ENCODE measurements at regions not wholly inside any gene's neighbourhood (a gene's known extent, or its start where the extent isn't known, plus 50 kb on each side); places are given as distances from the start of the nearest gene placed in this dataset.

DNA sequence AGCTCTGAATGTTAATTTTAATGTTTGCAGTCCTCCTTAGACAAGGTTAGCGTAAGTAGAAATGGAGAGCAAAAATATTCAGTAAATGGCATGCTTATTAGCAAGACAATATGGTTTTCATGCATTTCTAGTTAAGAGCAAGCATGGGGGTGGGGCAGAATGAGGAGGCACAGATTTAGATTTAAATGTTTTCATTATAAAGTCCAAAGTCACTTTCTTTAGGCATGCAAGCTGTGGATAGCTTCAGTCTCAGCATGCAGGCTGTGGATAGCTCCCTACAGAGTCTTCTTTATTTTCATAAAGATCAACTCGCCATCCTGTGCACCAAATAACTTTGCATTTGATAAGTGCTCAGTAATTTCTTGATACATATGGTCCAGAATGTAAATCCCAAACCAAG, 1294.5 kb upstream of the ADGRL2 start:
- no peak overlapping the region for H3K27ac ChIP-seq (replicated peaks)
- no peaks in the 10 kb centered on the region for H3K36me3 ChIP-seq
- intact Hi-C loops (cut with micrococcal nuclease) = no loop called here
- peaks cover 5% of the 10 kb centered on the region for H3K9me3 ChIP-seq (replicated peaks)
- TF ChIP-seq, protein P1, sequence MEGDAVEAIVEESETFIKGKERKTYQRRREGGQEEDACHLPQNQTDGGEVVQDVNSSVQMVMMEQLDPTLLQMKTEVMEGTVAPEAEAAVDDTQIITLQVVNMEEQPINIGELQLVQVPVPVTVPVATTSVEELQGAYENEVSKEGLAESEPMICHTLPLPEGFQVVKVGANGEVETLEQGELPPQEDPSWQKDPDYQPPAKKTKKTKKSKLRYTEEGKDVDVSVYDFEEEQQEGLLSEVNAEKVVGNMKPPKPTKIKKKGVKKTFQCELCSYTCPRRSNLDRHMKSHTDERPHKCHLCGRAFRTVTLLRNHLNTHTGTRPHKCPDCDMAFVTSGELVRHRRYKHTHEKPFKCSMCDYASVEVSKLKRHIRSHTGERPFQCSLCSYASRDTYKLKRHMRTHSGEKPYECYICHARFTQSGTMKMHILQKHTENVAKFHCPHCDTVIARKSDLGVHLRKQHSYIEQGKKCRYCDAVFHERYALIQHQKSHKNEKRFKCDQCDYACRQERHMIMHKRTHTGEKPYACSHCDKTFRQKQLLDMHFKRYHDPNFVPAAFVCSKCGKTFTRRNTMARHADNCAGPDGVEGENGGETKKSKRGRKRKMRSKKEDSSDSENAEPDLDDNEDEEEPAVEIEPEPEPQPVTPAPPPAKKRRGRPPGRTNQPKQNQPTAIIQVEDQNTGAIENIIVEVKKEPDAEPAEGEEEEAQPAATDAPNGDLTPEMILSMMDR (IDR thresholded peaks at IDR 0.05; ENCODE audit: borderline replicate concordance) = no peak
- no peaks in the 10 kb centered on the region for H3K27me3 ChIP-seq (ENCODE audit: low read depth)
- H3K4me1 ChIP-seq = no peaks in the 10 kb centered on the region
- no peak for DNase-seq
- no peak overlapping the region for H3K4me3 ChIP-seq

- Histone ChIP-seq H3K36me3 (no peaks in the 10 kb centered on the region), H3K4me3 (no peak overlapping the region), H3K4me1 (no peaks in the 10 kb centered on the region), H3K9me3 (replicated peaks) (peaks cover 9% of the 10 kb centered on the region), H3K27me3 (ENCODE audit: low read depth) (no peaks in the 10 kb centered on the region), H3K27ac (replicated peaks) (no peak overlapping the region)
- TF ChIP-seq, protein P1 (IDR thresholded peaks at IDR 0.05; ENCODE audit: borderline replicate concordance) = no peak
- no peak for DNase-seq
- intact Hi-C loops (cut with micrococcal nuclease) = no loop called here
Observed at GRCh38 chr1:80498673-80499072, 1302.1 kb upstream of the ADGRL2 start.

DNA sequence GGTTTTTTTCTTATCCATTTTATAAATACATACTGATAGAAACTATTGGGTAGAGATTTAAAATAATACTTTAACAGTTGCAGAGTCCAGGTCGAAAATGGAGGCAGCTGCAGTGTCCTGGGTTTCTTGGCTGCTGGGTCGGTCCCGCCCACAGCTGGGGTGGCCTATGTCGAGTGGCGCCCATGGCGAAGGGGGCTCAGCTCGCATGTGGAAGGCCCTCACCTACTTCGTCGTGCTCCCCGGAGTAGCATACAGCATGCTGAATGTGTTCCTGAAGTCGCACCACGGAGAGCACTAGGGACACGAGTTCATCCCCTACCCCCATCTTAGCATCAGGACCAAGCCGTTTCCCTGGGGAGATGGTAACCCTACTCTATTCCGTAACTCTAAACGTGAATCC, 1304.9 kb upstream of the ADGRL2 start:
- no peak for DNase-seq
- intact Hi-C loops (cut with micrococcal nuclease) = no loop called here
- no peak overlapping the region for H3K4me3 ChIP-seq

DNA sequence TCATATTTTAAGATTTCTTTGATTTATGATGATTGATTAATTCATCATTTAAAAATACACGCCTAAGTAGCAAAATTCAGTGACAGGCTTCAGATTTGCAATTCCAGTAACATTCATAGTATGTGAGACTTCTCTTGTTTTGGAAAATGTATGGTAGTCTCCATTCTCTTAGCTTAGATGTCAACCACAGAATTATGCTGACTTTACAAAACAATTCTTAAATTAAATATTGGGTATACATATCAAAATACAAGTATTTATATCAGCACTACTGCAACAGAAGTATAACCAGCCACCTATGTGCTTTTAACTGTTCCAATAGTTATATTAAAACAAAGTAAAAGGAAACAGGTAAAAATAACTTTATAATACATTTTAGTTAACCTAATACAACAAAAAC, 1328.6 kb upstream of the ADGRL2 start:
- TF ChIP-seq, protein P1 (IDR thresholded peaks at IDR 0.05; ENCODE audit: borderline replicate concordance) = no peak
- no peak for DNase-seq
- no peak overlapping the region for H3K4me3 ChIP-seq
- no peak overlapping the region for H3K27ac ChIP-seq (replicated peaks)
- intact Hi-C loops (cut with micrococcal nuclease) = no loop called here
- no peaks in the 10 kb centered on the region for H3K4me1 ChIP-seq
- H3K9me3 ChIP-seq (replicated peaks) = peaks cover 9% of the 10 kb centered on the region
- H3K27me3 ChIP-seq (ENCODE audit: low read depth) = no peaks in the 10 kb centered on the region
- no peaks in the 10 kb centered on the region for H3K36me3 ChIP-seq

More for the DNA sequence above, 1304.9 kb upstream of the ADGRL2 start:
- TF ChIP-seq, protein P1 (IDR thresholded peaks at IDR 0.05; ENCODE audit: borderline replicate concordance) = no peak
- Histone ChIP-seq H3K4me1 (no peaks in the 10 kb centered on the region), H3K27ac (replicated peaks) (no peak overlapping the region), H3K9me3 (replicated peaks) (no peaks in the 10 kb centered on the region), H3K27me3 (ENCODE audit: low read depth) (no peaks in the 10 kb centered on the region), H3K36me3 (no peaks in the 10 kb centered on the region)

DNA sequence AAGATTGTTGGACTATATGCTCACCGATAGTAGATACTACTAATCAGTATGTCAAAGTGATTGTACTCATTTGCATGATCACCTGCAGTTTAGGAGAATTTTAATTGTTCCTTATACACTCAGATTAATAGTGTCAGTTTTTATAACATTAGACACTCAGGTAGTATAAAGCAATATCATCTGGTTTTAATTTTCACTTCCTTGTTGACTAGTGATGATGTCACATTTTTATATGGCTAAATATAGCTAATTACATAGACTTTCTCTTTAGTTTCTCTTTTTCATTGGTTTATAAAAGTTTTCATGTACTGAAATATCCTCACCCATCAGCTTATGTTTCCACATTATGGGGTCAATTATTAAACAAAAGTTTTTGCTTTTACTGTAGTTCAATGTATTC, 1332.4 kb upstream of the ADGRL2 start:
- no peak for DNase-seq
- H3K27me3 ChIP-seq (ENCODE audit: low read depth) = no peaks in the 10 kb centered on the region
- H3K4me1 ChIP-seq = no peaks in the 10 kb centered on the region
- H3K36me3 ChIP-seq = no peaks in the 10 kb centered on the region
- H3K9me3 ChIP-seq (replicated peaks) = peaks cover 9% of the 10 kb centered on the region
- H3K27ac ChIP-seq (replicated peaks) = no peak overlapping the region
- H3K4me3 ChIP-seq = no peak overlapping the region
- intact Hi-C loops (cut with micrococcal nuclease) = no loop called here
- TF ChIP-seq, protein P1 (IDR thresholded peaks at IDR 0.05; ENCODE audit: borderline replicate concordance) = no peak

GRCh38 chr1:80462006-80462405, 1338.7 kb upstream of the ADGRL2 start:
- Histone ChIP-seq H3K4me3 (no peak overlapping the region), H3K36me3 (no peaks in the 10 kb centered on the region), H3K4me1 (no peaks in the 10 kb centered on the region), H3K27me3 (ENCODE audit: low read depth) (no peaks in the 10 kb centered on the region), H3K27ac (replicated peaks) (no peak overlapping the region), H3K9me3 (replicated peaks) (peaks cover 4% of the 10 kb centered on the region)
- TF ChIP-seq, protein P1 (IDR thresholded peaks at IDR 0.05; ENCODE audit: borderline replicate concordance) = no peak
- intact Hi-C loops (cut with micrococcal nuclease) = no loop called here
- no peak for DNase-seq
